SK-N-SH treated with all-trans-retinoic acid at 6 μM for 48 hours (cell line): ENCODE measurements at regions not wholly inside any gene's neighbourhood (a gene's known extent, or its start where the extent isn't known, plus 50 kb on each side); places are given as distances from the start of the nearest gene placed in this dataset.

Experiments
- ATAC-seq: fragments of 200-7000 bp; cut with Tn5 transposase; 3 replicates; pipeline ENCODE4 v1.9.1; 2020; ENCODE audit warnings: mild to moderate bottlenecking, moderate library complexity
- ARNTL ChIP-seq: fragments of 450-650 bp; formaldehyde crosslinking; IDR thresholded peaks from 2 replicates; pipeline ENCODE4 v1.5.0; 2020; ENCODE audit warnings: low read depth, mild to moderate bottlenecking, moderate library complexity, borderline replicate concordance
- BACH2 ChIP-seq: fragments of 250-450 bp; sonication (Bioruptor Pico); IDR thresholded peaks from 2 replicates; pipeline ENCODE4 v1.9.0; 2021; ENCODE audit warnings: mild to moderate bottlenecking, borderline replicate concordance
- CREB5 ChIP-seq: fragments of 250-450 bp; sonication (Bioruptor Pico); IDR thresholded peaks from 2 replicates; pipeline ENCODE4 v1.5.1; 2020; ENCODE audit warnings: low read depth, mild to moderate bottlenecking, moderate library complexity
- CSDC2 ChIP-seq: fragments of 250-450 bp; sonication (Bioruptor Pico); IDR thresholded peaks from 2 replicates; pipeline ENCODE4 v1.5.0; 2020; ENCODE audit warnings: mild to moderate bottlenecking, moderate library complexity
- CSRNP3 ChIP-seq: fragments of 250-450 bp; sonication (Bioruptor Pico); IDR thresholded peaks from 2 replicates; pipeline ENCODE4 v1.5.1; 2021; ENCODE audit warnings: mild to moderate bottlenecking, moderate library complexity
- ESRRG ChIP-seq: fragments of 250-450 bp; sonication (Bioruptor Pico); IDR thresholded peaks from 2 replicates; pipeline ENCODE4 v1.6.1; 2021; ENCODE audit warnings: mild to moderate bottlenecking
- GLIS3 ChIP-seq: fragments of 250-450 bp; sonication (Bioruptor Pico); IDR thresholded peaks from 2 replicates; pipeline ENCODE4 v1.5.0; 2020; ENCODE audit warnings: mild to moderate bottlenecking, moderate library complexity
- ISL1 ChIP-seq: fragments of 250-450 bp; sonication (Bioruptor Pico); IDR thresholded peaks from 2 replicates; pipeline ENCODE4 v2.1.2; 2022; ENCODE audit warnings: mild to moderate bottlenecking, moderate library complexity
- OSR1 ChIP-seq: fragments of 250-450 bp; sonication (Bioruptor Pico); IDR thresholded peaks from 2 replicates; pipeline ENCODE4 v1.8.0; 2022; ENCODE audit warnings: moderate library complexity, mild to moderate bottlenecking, inconsistent platforms
- PATZ1 ChIP-seq: fragments of 250-450 bp; sonication (Bioruptor Pico); IDR thresholded peaks from 2 replicates; pipeline ENCODE4 v1.8.0; 2020; ENCODE audit warnings: mild to moderate bottlenecking, moderate library complexity, borderline replicate concordance
- PPARA ChIP-seq: fragments of 250-450 bp; sonication (Bioruptor Pico); IDR thresholded peaks from 2 replicates; pipeline ENCODE4 v1.5.0; 2020; ENCODE audit warnings: mild to moderate bottlenecking, borderline replicate concordance
- RARB ChIP-seq: fragments of 250-450 bp; sonication (Bioruptor Pico); IDR thresholded peaks from 2 replicates; pipeline ENCODE4 v1.8.0; 2021; ENCODE audit warnings: mild to moderate bottlenecking, moderate library complexity
- SNAI2 ChIP-seq: fragments of 250-450 bp; sonication (Bioruptor Pico); IDR thresholded peaks from 2 replicates; pipeline ENCODE4 v1.5.0; 2020; ENCODE audit warnings: mild to moderate bottlenecking, moderate library complexity
- TCF4 ChIP-seq: fragments of 250-450 bp; sonication (Bioruptor Pico); IDR thresholded peaks from 2 replicates; pipeline ENCODE4 v1.8.0; 2021; ENCODE audit warnings: mild to moderate bottlenecking, moderate library complexity, borderline replicate concordance
- TOX ChIP-seq: fragments of 250-450 bp; sonication (Bioruptor Pico); IDR thresholded peaks from 2 replicates; pipeline ENCODE4 v1.8.0; 2021; ENCODE audit warnings: mild to moderate bottlenecking, moderate library complexity, borderline replicate concordance
- TSHZ2 ChIP-seq: fragments of 250-450 bp; sonication (Bioruptor Pico); IDR thresholded peaks from 2 replicates; pipeline ENCODE4 v1.5.0; 2020; ENCODE audit warnings: mild to moderate bottlenecking, moderate library complexity
- ZC3H10 ChIP-seq: fragments of 250-450 bp; sonication (Bioruptor Pico); IDR thresholded peaks from 2 replicates; pipeline ENCODE4 v1.5.1; 2021; ENCODE audit warnings: mild to moderate bottlenecking, moderate library complexity
- ZFP30 ChIP-seq: fragments of 450-650 bp; formaldehyde crosslinking; IDR thresholded peaks from 2 replicates; pipeline ENCODE4 v1.5.0; 2022; ENCODE audit warnings: mild to moderate bottlenecking, moderate library complexity
- ZNF70 ChIP-seq: fragments of 450-650 bp; formaldehyde crosslinking; IDR thresholded peaks from 2 replicates; pipeline ENCODE4 v1.5.0; 2020; ENCODE audit warnings: mild to moderate bottlenecking, moderate library complexity
- ZNF8 ChIP-seq: fragments of 450-650 bp; formaldehyde crosslinking; IDR thresholded peaks from 2 replicates; pipeline ENCODE4 v1.5.0; 2020; ENCODE audit warnings: mild to moderate bottlenecking, moderate library complexity

GRCh38 chr9:81250606-81251005 is 438.7 kb downstream of the TLE1 start:
- ATAC-seq = no peak
- no peak for TF ChIP-seq TSHZ2 (CRISPR knock-in tag)
- TF ChIP-seq ESRRG = no peak

- no peak for ATAC-seq
- TF ChIP-seq ZC3H10 (no peak), RARB (no peak), OSR1 (no peak), GLIS3 (CRISPR knock-in tag) (no peak), ZNF8 (CRISPR knock-in tag) (no peak), TOX (no peak), BACH2 (CRISPR knock-in tag) (no peak), ISL1 (CRISPR knock-in tag) (no peak), ARNTL (CRISPR knock-in tag) (no peak), CREB5 (CRISPR knock-in tag) (no peak), ZFP30 (CRISPR knock-in tag) (no peak), PPARA (no peak), SNAI2 (CRISPR knock-in tag) (no peak), PATZ1 (CRISPR knock-in tag) (no peak), TSHZ2 (CRISPR knock-in tag) (no peak)
- TF ChIP-seq, all 23 proteins: peak for 0
Observed at GRCh38 chr9:81250041-81250440, 439.3 kb downstream of the TLE1 start.

- ATAC-seq = no peak
- TF ChIP-seq OSR1 = no peak
- TF ChIP-seq TOX = no peak
- TF ChIP-seq TCF4 (CRISPR knock-in tag) = no peak
- no peak for TF ChIP-seq CSRNP3
- TF ChIP-seq SNAI2 (CRISPR knock-in tag) = no peak
- TF ChIP-seq CREB5 (CRISPR knock-in tag) = no peak
- no peak for TF ChIP-seq CSDC2 (CRISPR knock-in tag)
- TF ChIP-seq PPARA = no peak
- TF ChIP-seq ZFP30 (CRISPR knock-in tag) = no peak
- TF ChIP-seq ZNF70 (CRISPR knock-in tag) = no peak
- TF ChIP-seq ISL1 (CRISPR knock-in tag) = no peak
- TF ChIP-seq ZNF8 (CRISPR knock-in tag) = no peak
- TF ChIP-seq, all 23 proteins: peak for 0
Observed at GRCh38 chr9:81245254-81245956, 443.9 kb downstream of the TLE1 start.
